ENCODE measurements at regions not wholly inside any gene's neighbourhood (a gene's known extent, or its start where the extent isn't known, plus 50 kb on each side); places are given as distances from the start of the nearest gene placed in this dataset.

- TF ChIP-seq YY1 (IDR thresholded peaks at IDR 0.05; ENCODE audit: insufficient read depth, insufficient read length) (no peak), ZNF274 (IDR thresholded peaks at IDR 0.05; ENCODE audit: low read depth, low read length) (no peak), SUZ12 (IDR thresholded peaks at IDR 0.05; ENCODE audit: extremely low read depth, insufficient read depth, insufficient read length) (no peak)
Measured at GRCh38 chr11:29634744-29635143, 382.1 kb downstream of the KCNA4 start.

Measured in NT2/D1 (cell line).